ENCODE measurements at regions not wholly inside any gene's neighbourhood (a gene's known extent, or its start where the extent isn't known, plus 50 kb on each side); places are given as distances from the start of the nearest gene placed in this dataset.

- dilution Hi-C loops (cut with MboI; ENCODE audit: extremely low pct_ligation_motif_present, low sequenced_read_pairs), result no loop called here
- H3K79me2 ChIP-seq (ENCODE audit: control insufficient read depth, insufficient read depth, low read length), result no peaks in the 10 kb centered on the region
- FAIRE-seq (no peak), DNase-seq (ENCODE audit: low read depth, low spot score) (no peak)
- H3K9me3 ChIP-seq (ENCODE audit: control insufficient read depth, low read depth, low read length), result peaks cover 3% of the 10 kb centered on the region
- H3K9ac ChIP-seq (ENCODE audit: control insufficient read depth, extremely low read depth, insufficient read depth, low read length), result no peak overlapping the region
- H3K27me3 ChIP-seq (ENCODE audit: control insufficient read depth, extremely low read depth, insufficient read depth, low read length), result no peaks in the 10 kb centered on the region
- H3K36me3 ChIP-seq (ENCODE audit: control insufficient read depth in 2 of 2, extremely low read depth in 1 of 2, insufficient read depth in 2 of 2, low read length in 2 of 2), result no peaks in the 10 kb centered on the region
- H3K9me1 ChIP-seq (ENCODE audit: control insufficient read depth, extremely low read depth, insufficient read depth, low read length), result no peaks in the 10 kb centered on the region
- no peak for TF ChIP-seq EZH2 (IDR thresholded peaks at IDR 0.05; ENCODE audit: low read length)
- TF ChIP-seq CTCF (optimal IDR thresholded peaks at IDR 0.05 in 1 of 3, IDR thresholded peaks at IDR 0.05 in 1 of 3, conservative IDR thresholded peaks at IDR 0.05 in 1 of 3; ENCODE audit: extremely low read depth in 1 of 3, insufficient read depth in 2 of 3, low read length in 3 of 3), result no peak
- no peak overlapping the region for H3K4me2 ChIP-seq (ENCODE audit: control insufficient read depth, extremely low read depth, insufficient read depth, low read depth, low read length)
- H2AFZ ChIP-seq (ENCODE audit: control insufficient read depth, low read length), result no peak overlapping the region
- H3K4me1 ChIP-seq (ENCODE audit: control insufficient read depth, extremely low read depth, insufficient read depth, low read length), result peaks cover 9% of the 10 kb centered on the region
- no peak overlapping the region for H3K27ac ChIP-seq (ENCODE audit: control insufficient read depth, insufficient read depth, low read length)
- no peak overlapping the region for H3K4me3 ChIP-seq (ENCODE audit: control insufficient read depth in 2 of 3, extremely low read depth in 1 of 3, insufficient read depth in 2 of 3, low read depth in 1 of 3, low read length in 3 of 3)
- no peaks in the 10 kb centered on the region for H4K20me1 ChIP-seq (ENCODE audit: control insufficient read depth, extremely low read depth, insufficient read depth, low read length)
Observed at GRCh38 chr10:121152033-121152432, 300.9 kb downstream of the WDR11 start.

- H3K79me2 ChIP-seq (ENCODE audit: control insufficient read depth, insufficient read depth, low read length), result no peaks in the 10 kb centered on the region
- no peaks in the 10 kb centered on the region for H3K27me3 ChIP-seq (ENCODE audit: control insufficient read depth, extremely low read depth, insufficient read depth, low read length)
- H3K4me1 ChIP-seq (ENCODE audit: control insufficient read depth, extremely low read depth, insufficient read depth, low read length), result peaks cover 9% of the 10 kb centered on the region
- FAIRE-seq (no peak), DNase-seq (ENCODE audit: low read depth, low spot score) (no peak)
- H4K20me1 ChIP-seq (ENCODE audit: control insufficient read depth, extremely low read depth, insufficient read depth, low read length), result no peaks in the 10 kb centered on the region
- H3K36me3 ChIP-seq (ENCODE audit: control insufficient read depth in 2 of 2, extremely low read depth in 1 of 2, insufficient read depth in 2 of 2, low read length in 2 of 2), result no peaks in the 10 kb centered on the region
- H3K27ac ChIP-seq (ENCODE audit: control insufficient read depth, insufficient read depth, low read length), result no peak overlapping the region
- dilution Hi-C loops (cut with MboI; ENCODE audit: extremely low pct_ligation_motif_present, low sequenced_read_pairs), result no loop called here
- no peak overlapping the region for H3K4me2 ChIP-seq (ENCODE audit: control insufficient read depth, extremely low read depth, insufficient read depth, low read depth, low read length)
- H3K9ac ChIP-seq (ENCODE audit: control insufficient read depth, extremely low read depth, insufficient read depth, low read length), result no peak overlapping the region
- no peak for TF ChIP-seq EZH2 (IDR thresholded peaks at IDR 0.05; ENCODE audit: low read length)
- no peak for TF ChIP-seq CTCF (optimal IDR thresholded peaks at IDR 0.05 in 1 of 3, IDR thresholded peaks at IDR 0.05 in 1 of 3, conservative IDR thresholded peaks at IDR 0.05 in 1 of 3; ENCODE audit: extremely low read depth in 1 of 3, insufficient read depth in 2 of 3, low read length in 3 of 3)
- peaks cover 3% of the 10 kb centered on the region for H3K9me3 ChIP-seq (ENCODE audit: control insufficient read depth, low read depth, low read length)
- H3K9me1 ChIP-seq (ENCODE audit: control insufficient read depth, extremely low read depth, insufficient read depth, low read length), result no peaks in the 10 kb centered on the region
- H2AFZ ChIP-seq (ENCODE audit: control insufficient read depth, low read length), result no peak overlapping the region
- no peak overlapping the region for H3K4me3 ChIP-seq (ENCODE audit: control insufficient read depth in 2 of 3, extremely low read depth in 1 of 3, insufficient read depth in 2 of 3, low read depth in 1 of 3, low read length in 3 of 3)
Observed at GRCh38 chr10:121152935-121153334, 301.8 kb downstream of the WDR11 start.
